ENCODE measurements at regions not wholly inside any gene's neighbourhood (a gene's known extent, or its start where the extent isn't known, plus 50 kb on each side); places are given as distances from the start of the nearest gene placed in this dataset.

- TF ChIP-seq TP53 (CRISPR knock-in tag; IDR thresholded peaks at IDR 0.05) (no peak), USF2 (CRISPR knock-in tag; IDR thresholded peaks at IDR 0.05) (no peak), CTCF (IDR thresholded peaks at IDR 0.05) (no peak), CREM (CRISPR knock-in tag; IDR thresholded peaks at IDR 0.05) (no peak), KAT7 (CRISPR knock-in tag; IDR thresholded peaks at IDR 0.05; ENCODE audit: borderline replicate concordance) (no peak), PRDM15 (CRISPR knock-in tag; IDR thresholded peaks at IDR 0.05) (no peak)
Observed at GRCh38 chr14:97212399-97212798, 415.2 kb downstream of the VRK1 start.

All from WTC11 (cell line).